Neural progenitor cell (in vitro differentiated cells): ENCODE measurements at regions not wholly inside any gene's neighbourhood (a gene's known extent, or its start where the extent isn't known, plus 50 kb on each side); places are given as distances from the start of the nearest gene placed in this dataset.

Experiments used
- DNase-seq: peaks from one replicate; pipeline ENCODE4 v3.0.0-alpha.2; 2016; ENCODE audit warnings: low spot score
- H2AFZ ChIP-seq: fragments of 200-600 bp; sonication (generic); replicated peaks from 2 replicates; pipeline ENCODE4 v1.6.1; 2016; ENCODE audit warnings: antibody characterized with exemption
- H3F3A ChIP-seq: fragments of 200-600 bp; sonication (generic); 2 replicates; pipeline ENCODE4 v1.6.1; 2016; ENCODE audit warnings: antibody characterized with exemption, low read depth
- H3K27ac ChIP-seq: fragments of 200-600 bp; sonication (generic); 2 replicates; pipeline ENCODE4 v1.5.1; 2016; ENCODE audit warnings: mild to moderate bottlenecking
- H3K27me3 ChIP-seq: fragments of 200-600 bp; sonication (generic); 2 replicates; pipeline ENCODE4 v1.6.1; 2016; ENCODE audit warnings: mild to moderate bottlenecking, moderate library complexity
- H3K36me3 ChIP-seq: fragments of 200-600 bp; sonication (generic); 2 replicates; pipeline ENCODE4 v1.5.1; 2016
- H3K4me1 ChIP-seq: fragments of 200-600 bp; sonication (generic); 2 replicates; pipeline ENCODE4 v1.6.1; 2016; ENCODE audit warnings: mixed run types
- H3K4me2 ChIP-seq: fragments of 200-600 bp; sonication (generic); 2 replicates; pipeline ENCODE4 v1.6.1; 2016
- H3K4me3 ChIP-seq: fragments of 200-600 bp; sonication (generic); 2 replicates; pipeline ENCODE4 v1.5.1; 2016
- H3K79me2 ChIP-seq: fragments of 200-600 bp; sonication (generic); 2 replicates; pipeline ENCODE4 v1.6.1; 2016; ENCODE audit warnings: low read depth
- H3K9ac ChIP-seq: fragments of 200-600 bp; sonication (generic); 2 replicates; pipeline ENCODE4 v1.6.1; 2016
- H3K9me3 ChIP-seq: fragments of 200-600 bp; sonication (generic); 2 replicates; pipeline ENCODE4 v1.5.1; 2016; ENCODE audit warnings: low read depth
- H4K20me1 ChIP-seq: fragments of 200-600 bp; sonication (generic); 2 replicates; pipeline ENCODE4 v1.6.1; 2016; ENCODE audit warnings: low read depth
- H3K27ac Mint-ChIP-seq: 3 replicates; pipeline ENCODE4 v1.8.0; 2021; ENCODE audit warnings: mixed read lengths
- H3K27me3 Mint-ChIP-seq: 2 replicates; pipeline ENCODE4 v1.8.0; 2022; ENCODE audit warnings: low read depth, mild to moderate bottlenecking, inconsistent platforms, moderate library complexity, mixed read lengths; ENCODE audit not compliant: insufficient read depth
- H3K36me3 Mint-ChIP-seq: 3 replicates; pipeline ENCODE4 v1.8.0; 2021; ENCODE audit warnings: mixed read lengths
- H3K4me1 Mint-ChIP-seq: 3 replicates; pipeline ENCODE4 v1.8.0; 2021; ENCODE audit warnings: mixed read lengths
- H3K4me3 Mint-ChIP-seq: 3 replicates; pipeline ENCODE4 v1.8.0; 2021; ENCODE audit warnings: mild to moderate bottlenecking, moderate library complexity, mixed read lengths
- H3K9me3 Mint-ChIP-seq: 3 replicates; pipeline ENCODE4 v1.8.0; 2020; ENCODE audit warnings: mixed read lengths
- CTCF ChIP-seq: fragments of 200-600 bp; sonication (generic); IDR thresholded peaks from 2 replicates; pipeline ENCODE4 v1.5.1; 2017; ENCODE audit warnings: antibody characterized with exemption, mild to moderate bottlenecking
- EZH2 ChIP-seq: fragments of 200-600 bp; sonication (generic); IDR thresholded peaks from 2 replicates; pipeline ENCODE4 v1.6.1; 2017; ENCODE audit warnings: antibody characterized with exemption, mild to moderate bottlenecking, moderate library complexity
- EZH2phosphoT487 ChIP-seq: fragments of 200-600 bp; sonication (generic); IDR thresholded peaks from 2 replicates; pipeline ENCODE4 v1.6.1; 2017; ENCODE audit warnings: antibody characterized with exemption

- Histone ChIP-seq H3K36me3 (no peaks in the 10 kb centered on the region), H3K79me2 (no peaks in the 10 kb centered on the region), H3K4me2 (no peak overlapping the region), H2AFZ (no peak overlapping the region), H3K4me3 (no peak overlapping the region), H3K4me1 (peaks cover 26% of the 10 kb centered on the region), H3K9ac (no peak overlapping the region), H4K20me1 (no peaks in the 10 kb centered on the region), H3K27me3 (no peaks in the 10 kb centered on the region), H3F3A (peaks cover 3% of the 10 kb centered on the region), H3K9me3 (no peaks in the 10 kb centered on the region), H3K27ac (no peak overlapping the region)
- H3K4me1 Mint-ChIP-seq, result peaks cover 77% of the 10 kb centered on the region
- no peak for DNase-seq
- no peaks in the 10 kb centered on the region for H3K36me3 Mint-ChIP-seq
- peaks cover 17% of the 10 kb centered on the region for H3K27me3 Mint-ChIP-seq
- no peak overlapping the region for H3K4me3 Mint-ChIP-seq
- no peak for TF ChIP-seq EZH2phosphoT487
- no peak for TF ChIP-seq EZH2
- TF ChIP-seq CTCF, result no peak
- H3K9me3 Mint-ChIP-seq, result no peaks in the 10 kb centered on the region
- peak overlapping the region; percentile 64 for H3K27ac Mint-ChIP-seq
Observed at GRCh38 chr2:60319031-60319547, 234.4 kb downstream of the BCL11A start.

- Histone ChIP-seq H3K4me1 (peaks cover 22% of the 10 kb centered on the region), H3K4me2 (no peak overlapping the region), H3K36me3 (no peaks in the 10 kb centered on the region), H3K79me2 (no peaks in the 10 kb centered on the region), H4K20me1 (no peaks in the 10 kb centered on the region), H3K9ac (no peak overlapping the region), H3K9me3 (no peaks in the 10 kb centered on the region), H3K27me3 (no peaks in the 10 kb centered on the region), H3K27ac (no peak overlapping the region), H3F3A (peaks cover 3% of the 10 kb centered on the region), H2AFZ (no peak overlapping the region), H3K4me3 (no peak overlapping the region)
- H3K4me3 Mint-ChIP-seq, result no peak overlapping the region
- no peaks in the 10 kb centered on the region for H3K9me3 Mint-ChIP-seq
- no peak for TF ChIP-seq EZH2
- TF ChIP-seq CTCF, result peak; percentile 45
- H3K27me3 Mint-ChIP-seq, result peaks cover 14% of the 10 kb centered on the region
- DNase-seq, result peak; percentile 50
- no peak overlapping the region for H3K27ac Mint-ChIP-seq
- no peaks in the 10 kb centered on the region for H3K36me3 Mint-ChIP-seq
- peaks cover 72% of the 10 kb centered on the region for H3K4me1 Mint-ChIP-seq
Observed at GRCh38 chr2:60318544-60318943, 234.9 kb downstream of the BCL11A start.

DNA sequence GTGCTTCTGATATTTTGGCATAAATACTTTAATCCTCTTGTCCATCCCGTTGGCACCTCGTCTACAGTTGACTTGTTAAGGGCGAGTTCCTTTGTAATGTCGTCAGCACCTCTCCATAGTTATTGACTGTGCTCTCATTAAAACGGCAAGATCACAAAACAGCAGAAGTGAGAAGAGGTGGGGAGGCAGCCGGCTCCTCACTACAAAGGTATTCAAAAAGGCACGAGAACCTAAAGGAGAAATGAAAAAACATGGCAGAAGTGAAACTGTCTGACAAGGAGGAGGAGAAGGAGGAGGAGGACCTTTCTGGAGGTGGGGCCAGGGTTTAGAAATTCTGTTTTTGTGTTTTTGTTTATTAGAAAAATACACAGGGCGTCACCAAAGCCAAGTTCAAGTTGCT is 235.6 kb downstream of the BCL11A start:
- H4K20me1 ChIP-seq, result no peaks in the 10 kb centered on the region
- H3K27me3 ChIP-seq, result no peaks in the 10 kb centered on the region
- TF ChIP-seq EZH2phosphoT487, result no peak
- no peak for TF ChIP-seq EZH2
- TF ChIP-seq CTCF, result no peak
- H3K4me2 ChIP-seq, result no peak overlapping the region
- no peak overlapping the region for H3K9ac ChIP-seq
- no peak overlapping the region for H3K27ac ChIP-seq
- peaks cover 22% of the 10 kb centered on the region for H3K4me1 ChIP-seq
- no peak for DNase-seq
- H3K4me1 Mint-ChIP-seq, result peaks cover 65% of the 10 kb centered on the region
- H3K27me3 Mint-ChIP-seq, result peaks cover 10% of the 10 kb centered on the region
- H3F3A ChIP-seq, result peaks cover 3% of the 10 kb centered on the region
- H3K4me3 ChIP-seq, result no peak overlapping the region
- H2AFZ ChIP-seq, result no peak overlapping the region
- no peaks in the 10 kb centered on the region for H3K36me3 Mint-ChIP-seq
- no peaks in the 10 kb centered on the region for H3K79me2 ChIP-seq
- H3K9me3 Mint-ChIP-seq, result no peaks in the 10 kb centered on the region
- no peaks in the 10 kb centered on the region for H3K36me3 ChIP-seq
- H3K9me3 ChIP-seq, result no peaks in the 10 kb centered on the region
- no peak overlapping the region for H3K4me3 Mint-ChIP-seq
- peak overlapping the region; percentile 3 for H3K27ac Mint-ChIP-seq
